ENCODE measurements at regions not wholly inside any gene's neighbourhood (a gene's known extent, or its start where the extent isn't known, plus 50 kb on each side); places are given as distances from the start of the nearest gene placed in this dataset.

GRCh38 chr13:108561149-108561548 lies 68.3 kb upstream of the MYO16 start:
- 19% methylated on average over 2 of the region's 2 CpGs for WGBS (ENCODE audit: insufficient coverage, low coverage, missing lambda C conversion rate)
- Histone ChIP-seq H3K79me2 (ENCODE audit: control insufficient read depth, insufficient read depth, low read length) (no peaks in the 10 kb centered on the region), H3K27ac (ENCODE audit: extremely low read depth, low read depth, low read length) (no peak overlapping the region), H3K4me1 (replicated peaks in 1 of 2; ENCODE audit: control insufficient read depth in 2 of 2, insufficient read depth in 2 of 2, low read length in 2 of 2) (no peaks in the 10 kb centered on the region), H3K4me3 (no peak overlapping the region), H3K9ac (ENCODE audit: insufficient read depth in 1 of 2, low read depth in 2 of 2, low read length in 2 of 2) (no peak overlapping the region), H3K9me3 (replicated peaks; ENCODE audit: control insufficient read depth, insufficient read depth, low read depth, low read length) (no peaks in the 10 kb centered on the region), H3K9me1 (ENCODE audit: control insufficient read depth, insufficient read depth, low read length) (no peaks in the 10 kb centered on the region), H4K20me1 (replicated peaks; ENCODE audit: control insufficient read depth, insufficient read depth, low read length) (no peaks in the 10 kb centered on the region), H3K36me3 (ENCODE audit: control insufficient read depth, insufficient read depth, low read length) (no peaks in the 10 kb centered on the region), H2AFZ (ENCODE audit: low read depth, low read length) (no peak overlapping the region), H3K4me2 (ENCODE audit: insufficient read depth, low read length) (no peak overlapping the region), H3K27me3 (ENCODE audit: control insufficient read depth in 2 of 2, insufficient read depth in 2 of 2, low read length in 2 of 2) (no peaks in the 10 kb centered on the region)
- intact Hi-C loops (cut with micrococcal nuclease), result no loop called here
- TF ChIP-seq ZNF609 (CRISPR knock-in tag; IDR thresholded peaks at IDR 0.05; ENCODE audit: borderline replicate concordance) (no peak), JUNB (CRISPR knock-in tag; conservative IDR thresholded peaks at IDR 0.05) (no peak), ZBTB17 (CRISPR knock-in tag; IDR thresholded peaks at IDR 0.05) (no peak), ZZZ3 (IDR thresholded peaks at IDR 0.05) (no peak), CHD4 (IDR thresholded peaks at IDR 0.05; ENCODE audit: insufficient read depth, insufficient replicate concordance, low read depth, low read length, poor library complexity, severe bottlenecking) (no peak), TSC22D4 (tag; IDR thresholded peaks at IDR 0.05) (no peak), ZNF280B (CRISPR knock-in tag; IDR thresholded peaks at IDR 0.05) (no peak), ZNF217 (CRISPR knock-in tag; IDR thresholded peaks at IDR 0.05) (no peak), USF1 (CRISPR knock-in tag; IDR thresholded peaks at IDR 0.05) (no peak), TRIM24 (IDR thresholded peaks at IDR 0.05) (no peak)
- ChIA-PET CTCF (ENCODE audit: low intra/inter-chr PET ratio) (no interaction called here), POLR2A (no interaction called here)
- no peak for DNase-seq (ENCODE audit: extremely low read depth in 1 of 4, low spot score in 3 of 4)
- no peak for FAIRE-seq
- in situ Hi-C loops (cut with MboI), result no loop called here
- ATAC-seq, result no peak
- BruUV-seq (replicated peaks), result no TSS peak

Data from K562 (cell line).